Stimulated activated naive CD8-positive, alpha-beta T cell treated with anti-CD3 and anti-CD28 coated beads, Interleukin-15, Interleukin-2, amounts not matched to agents 100 ng/mL and 50 ng/mL, for 24 hours (primary cell): ENCODE measurements at regions not wholly inside any gene's neighbourhood (a gene's known extent, or its start where the extent isn't known, plus 50 kb on each side); places are given as distances from the start of the nearest gene placed in this dataset.

Source experiments
- H3K27ac Mint-ChIP-seq: one replicate; pipeline ENCODE4 v1.8.0; 2021; ENCODE audit warnings: mild to moderate bottlenecking, mixed read lengths
- H3K27me3 Mint-ChIP-seq: one replicate; pipeline ENCODE4 v1.8.0; 2021; ENCODE audit warnings: mixed read lengths
- H3K36me3 Mint-ChIP-seq: one replicate; pipeline ENCODE4 v1.8.0; 2021; ENCODE audit warnings: low read depth, mixed read lengths
- H3K4me1 Mint-ChIP-seq: one replicate; pipeline ENCODE4 v1.8.0; 2021; ENCODE audit warnings: low read depth, mixed read lengths
- H3K4me3 Mint-ChIP-seq: one replicate; pipeline ENCODE4 v1.8.0; 2021; ENCODE audit warnings: mild to moderate bottlenecking, mixed read lengths
- H3K9me3 Mint-ChIP-seq: one replicate; pipeline ENCODE4 v1.8.0; 2021; ENCODE audit warnings: mixed read lengths

- peaks cover 4% of the 10 kb centered on the region for H3K9me3 Mint-ChIP-seq
- no peaks in the 10 kb centered on the region for H3K4me1 Mint-ChIP-seq
Measured at GRCh38 chr18:78519394-78520062, 460.1 kb upstream of the SALL3 start.

GRCh38 chr18:78521136-78521535 is 458.5 kb upstream of the SALL3 start:
- no peak overlapping the region for H3K4me3 Mint-ChIP-seq
- no peaks in the 10 kb centered on the region for H3K36me3 Mint-ChIP-seq
- peaks cover 4% of the 10 kb centered on the region for H3K9me3 Mint-ChIP-seq
- H3K27ac Mint-ChIP-seq: no peak overlapping the region
- no peaks in the 10 kb centered on the region for H3K4me1 Mint-ChIP-seq
- H3K27me3 Mint-ChIP-seq: no peaks in the 10 kb centered on the region

More at GRCh38 chr18:78519394-78520062, 460.1 kb upstream of the SALL3 start:
- H3K36me3 Mint-ChIP-seq: no peaks in the 10 kb centered on the region
- H3K27ac Mint-ChIP-seq: no peak overlapping the region
- H3K4me3 Mint-ChIP-seq: no peak overlapping the region
- no peaks in the 10 kb centered on the region for H3K27me3 Mint-ChIP-seq

- Mint-ChIP-seq H3K4me3 (no peak overlapping the region), H3K4me1 (no peaks in the 10 kb centered on the region), H3K27ac (no peak overlapping the region)
Measured at GRCh38 chr18:78521744-78522143, 457.9 kb upstream of the SALL3 start.

GRCh38 chr18:78522507-78522906 is 457.1 kb upstream of the SALL3 start:
- no peak overlapping the region for H3K4me3 Mint-ChIP-seq
- no peaks in the 10 kb centered on the region for H3K27me3 Mint-ChIP-seq
- no peak overlapping the region for H3K27ac Mint-ChIP-seq
- peaks cover 4% of the 10 kb centered on the region for H3K9me3 Mint-ChIP-seq
- H3K36me3 Mint-ChIP-seq: no peaks in the 10 kb centered on the region
- no peaks in the 10 kb centered on the region for H3K4me1 Mint-ChIP-seq

More at GRCh38 chr18:78521744-78522143, 457.9 kb upstream of the SALL3 start:
- Mint-ChIP-seq H3K9me3 (peaks cover 4% of the 10 kb centered on the region), H3K27me3 (no peaks in the 10 kb centered on the region), H3K36me3 (no peaks in the 10 kb centered on the region)

- no peaks in the 10 kb centered on the region for H3K27me3 Mint-ChIP-seq
- no peaks in the 10 kb centered on the region for H3K4me1 Mint-ChIP-seq
- peaks cover 4% of the 10 kb centered on the region for H3K9me3 Mint-ChIP-seq
- H3K27ac Mint-ChIP-seq: no peak overlapping the region
- no peaks in the 10 kb centered on the region for H3K36me3 Mint-ChIP-seq
- H3K4me3 Mint-ChIP-seq: no peak overlapping the region
Measured at GRCh38 chr18:78523850-78524249, 455.8 kb upstream of the SALL3 start.

DNA sequence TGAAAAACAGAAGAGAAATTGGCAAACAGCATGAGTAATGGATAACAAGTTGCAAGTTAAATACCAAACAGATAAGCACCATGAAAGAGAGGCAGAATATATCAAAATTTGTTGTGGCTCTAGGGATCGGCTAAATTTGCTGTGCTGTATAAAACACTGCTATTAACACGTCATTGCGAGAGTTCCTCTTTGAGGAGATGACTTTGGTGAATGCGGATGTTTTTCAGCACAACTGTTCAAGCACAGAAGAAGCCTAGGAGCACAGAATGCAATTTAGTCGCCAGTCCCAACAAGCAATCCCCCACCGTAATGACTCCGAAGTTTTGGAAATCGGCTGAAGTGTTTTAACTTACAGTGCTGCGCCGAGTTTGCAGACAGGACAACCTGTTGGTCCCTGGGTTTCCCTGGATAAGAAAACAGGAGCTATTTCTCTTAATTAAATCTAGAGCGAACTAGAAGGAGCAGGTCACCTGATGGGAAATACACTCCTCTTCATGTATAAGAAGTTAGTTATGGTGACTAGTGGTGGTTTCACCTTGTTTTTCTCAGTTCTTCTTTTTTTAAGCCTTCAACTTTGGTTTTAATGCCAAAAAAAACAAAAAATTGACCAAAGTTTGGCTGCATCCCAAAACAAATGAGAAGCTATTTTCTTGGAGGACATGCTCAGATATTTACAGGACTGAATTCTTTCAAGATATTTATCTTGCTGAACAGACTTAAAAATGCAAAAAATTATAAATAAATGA is 454.1 kb upstream of the SALL3 start:
- Mint-ChIP-seq H3K9me3 (no peaks in the 10 kb centered on the region), H3K27ac (no peak overlapping the region), H3K4me3 (no peak overlapping the region), H3K4me1 (no peaks in the 10 kb centered on the region), H3K36me3 (no peaks in the 10 kb centered on the region), H3K27me3 (no peaks in the 10 kb centered on the region)

- Mint-ChIP-seq H3K36me3 (no peaks in the 10 kb centered on the region), H3K4me1 (no peaks in the 10 kb centered on the region), H3K27me3 (no peaks in the 10 kb centered on the region), H3K4me3 (no peak overlapping the region), H3K9me3 (no peaks in the 10 kb centered on the region), H3K27ac (no peak overlapping the region)
Measured at GRCh38 chr18:78526275-78526674, 453.3 kb upstream of the SALL3 start.

DNA sequence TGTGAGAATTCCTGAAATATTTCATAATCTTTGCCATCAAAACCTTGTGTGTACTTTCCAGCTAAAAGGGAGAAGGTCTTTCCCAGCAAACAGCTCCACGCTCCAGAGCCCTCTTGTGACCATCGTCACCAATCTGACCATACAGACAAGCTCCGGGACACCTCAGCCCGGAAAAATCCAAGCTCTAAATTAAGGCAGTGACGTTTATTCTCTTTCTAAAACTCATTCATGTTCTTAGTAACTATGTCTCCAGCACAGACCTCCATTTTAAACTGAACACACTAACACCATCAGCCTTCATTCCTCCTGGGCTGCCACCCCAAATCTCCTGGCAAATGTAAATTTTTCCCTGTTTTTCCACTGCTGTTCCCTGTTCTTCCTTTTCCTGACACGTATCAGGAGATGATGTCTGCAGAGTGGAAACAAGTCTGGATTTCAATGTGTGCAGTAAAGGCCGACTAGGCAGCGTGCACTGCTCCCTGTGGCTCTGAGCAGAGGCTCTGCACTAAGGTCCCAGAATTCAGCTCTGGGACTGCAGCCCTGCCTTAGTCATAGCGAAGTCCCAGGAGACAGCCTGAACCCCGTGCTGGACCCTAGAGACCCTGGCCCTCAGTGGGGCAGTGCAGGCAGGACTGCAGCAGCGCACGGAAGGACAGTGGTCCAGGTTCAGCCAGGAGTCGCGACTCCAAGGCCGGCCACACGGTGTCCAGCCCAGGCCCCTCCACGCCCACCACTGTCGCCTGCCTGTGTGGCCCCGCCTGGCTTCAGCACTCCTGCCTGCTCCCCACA is 452.5 kb upstream of the SALL3 start:
- no peaks in the 10 kb centered on the region for H3K4me1 Mint-ChIP-seq
- no peaks in the 10 kb centered on the region for H3K9me3 Mint-ChIP-seq
- no peak overlapping the region for H3K4me3 Mint-ChIP-seq
- H3K27ac Mint-ChIP-seq: no peak overlapping the region
- no peaks in the 10 kb centered on the region for H3K27me3 Mint-ChIP-seq
- H3K36me3 Mint-ChIP-seq: no peaks in the 10 kb centered on the region

DNA sequence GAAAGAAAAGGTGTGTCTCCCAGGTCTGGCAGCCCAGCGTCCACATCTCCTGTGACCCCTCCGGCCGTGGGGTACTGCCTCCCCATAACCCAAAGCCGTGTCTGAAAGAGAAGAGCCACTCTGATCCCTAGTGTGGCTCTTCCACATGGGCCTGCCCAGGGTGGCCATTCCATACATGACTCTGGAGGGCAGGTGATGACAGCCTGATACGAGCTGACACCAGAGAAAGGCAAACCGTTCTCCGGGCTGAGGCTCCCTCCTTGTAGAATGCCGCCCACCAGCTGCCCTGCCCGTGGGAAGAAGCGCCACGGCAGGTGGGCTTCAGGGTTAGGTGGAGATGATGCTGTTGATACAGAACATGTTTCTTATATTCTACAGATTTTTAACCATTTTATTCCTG is 451.6 kb upstream of the SALL3 start:
- no peaks in the 10 kb centered on the region for H3K27me3 Mint-ChIP-seq
- no peak overlapping the region for H3K4me3 Mint-ChIP-seq
- no peak overlapping the region for H3K27ac Mint-ChIP-seq
- no peaks in the 10 kb centered on the region for H3K4me1 Mint-ChIP-seq
- H3K9me3 Mint-ChIP-seq: no peaks in the 10 kb centered on the region
- H3K36me3 Mint-ChIP-seq: no peaks in the 10 kb centered on the region

DNA sequence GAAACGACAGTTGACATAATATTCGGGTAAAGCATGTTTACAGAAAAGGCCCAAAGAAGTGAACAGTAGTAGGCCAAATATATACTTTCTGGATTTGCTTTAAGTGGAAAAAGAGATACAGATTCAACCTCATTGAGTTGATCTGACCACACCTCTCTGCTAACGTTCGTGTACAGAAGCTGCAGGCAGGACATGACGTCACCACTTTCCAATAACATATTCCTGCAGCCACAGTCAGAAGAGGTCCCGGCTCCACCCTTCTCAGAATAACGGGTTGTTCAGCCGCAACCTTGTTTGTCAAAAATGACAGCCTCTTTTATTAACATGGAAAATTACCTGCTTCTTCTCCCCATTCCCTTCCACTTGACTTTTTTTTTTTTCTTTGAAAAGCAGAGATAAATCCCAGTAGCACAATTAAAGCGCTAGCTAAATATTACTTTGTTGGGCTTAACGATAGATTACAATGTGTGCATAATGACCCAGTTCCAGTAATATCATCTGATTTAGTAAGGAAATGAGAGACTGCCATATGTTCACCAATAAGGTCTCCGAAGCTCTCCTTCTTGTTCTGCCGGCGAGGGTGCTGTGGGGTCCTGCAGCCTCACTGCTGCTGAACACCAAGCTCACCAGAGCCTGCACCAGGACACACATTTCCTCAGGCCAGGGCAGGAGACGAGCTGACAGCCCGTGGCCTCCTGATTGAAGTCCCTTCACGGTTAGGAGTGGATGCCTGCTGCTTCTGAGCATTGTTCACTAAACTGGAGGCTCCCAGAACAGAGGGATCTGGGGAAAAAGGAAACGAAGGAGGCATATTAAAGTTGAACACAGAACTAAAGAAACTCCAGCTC is 451.0 kb upstream of the SALL3 start:
- Mint-ChIP-seq H3K27me3 (no peaks in the 10 kb centered on the region), H3K27ac (no peak overlapping the region), H3K9me3 (no peaks in the 10 kb centered on the region), H3K4me1 (no peaks in the 10 kb centered on the region), H3K4me3 (no peak overlapping the region), H3K36me3 (no peaks in the 10 kb centered on the region)

- H3K9me3 Mint-ChIP-seq: no peaks in the 10 kb centered on the region
- no peaks in the 10 kb centered on the region for H3K27me3 Mint-ChIP-seq
- no peaks in the 10 kb centered on the region for H3K4me1 Mint-ChIP-seq
- H3K4me3 Mint-ChIP-seq: no peak overlapping the region
- H3K27ac Mint-ChIP-seq: no peak overlapping the region
- no peaks in the 10 kb centered on the region for H3K36me3 Mint-ChIP-seq
Measured at GRCh38 chr18:78531637-78532036, 448.0 kb upstream of the SALL3 start.

DNA sequence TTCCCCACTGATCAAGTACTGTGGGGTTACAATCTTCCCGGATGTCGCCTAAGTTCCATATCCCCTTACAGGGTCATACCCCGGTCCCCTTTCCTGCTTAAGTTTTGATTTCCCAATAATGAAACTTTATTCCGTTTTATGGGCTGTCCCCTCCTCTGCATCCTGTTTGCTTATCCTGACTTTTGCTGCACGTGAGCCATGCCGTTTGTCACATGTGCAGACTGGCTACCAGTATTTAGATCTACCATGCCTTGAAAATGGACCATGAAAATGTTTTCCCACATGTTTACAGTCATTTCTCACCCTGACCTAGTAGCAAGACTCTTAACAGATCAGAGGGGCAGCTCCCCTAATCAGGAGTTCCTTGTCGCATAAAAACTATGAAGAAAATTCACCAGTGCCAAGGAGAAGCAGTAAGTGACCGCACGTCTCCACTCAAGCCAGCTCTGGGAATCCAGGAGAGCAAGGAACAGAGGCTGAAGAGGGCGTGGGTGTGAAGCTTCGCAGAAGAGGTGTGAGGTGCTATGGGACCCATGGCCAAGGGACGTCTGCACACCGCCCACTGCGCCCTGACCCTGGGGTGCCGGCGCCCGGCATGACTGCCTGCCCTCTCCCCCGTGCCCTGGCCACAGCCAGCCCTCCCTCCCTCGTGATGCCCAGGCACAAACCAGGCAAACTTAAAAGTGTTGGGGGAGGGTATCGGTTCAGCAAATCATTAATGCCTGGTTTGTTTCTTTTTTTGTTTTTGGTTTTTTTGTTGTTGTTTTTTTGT is 440.8 kb upstream of the SALL3 start:
- Mint-ChIP-seq H3K36me3 (no peaks in the 10 kb centered on the region), H3K4me3 (no peak overlapping the region), H3K4me1 (no peaks in the 10 kb centered on the region)

DNA sequence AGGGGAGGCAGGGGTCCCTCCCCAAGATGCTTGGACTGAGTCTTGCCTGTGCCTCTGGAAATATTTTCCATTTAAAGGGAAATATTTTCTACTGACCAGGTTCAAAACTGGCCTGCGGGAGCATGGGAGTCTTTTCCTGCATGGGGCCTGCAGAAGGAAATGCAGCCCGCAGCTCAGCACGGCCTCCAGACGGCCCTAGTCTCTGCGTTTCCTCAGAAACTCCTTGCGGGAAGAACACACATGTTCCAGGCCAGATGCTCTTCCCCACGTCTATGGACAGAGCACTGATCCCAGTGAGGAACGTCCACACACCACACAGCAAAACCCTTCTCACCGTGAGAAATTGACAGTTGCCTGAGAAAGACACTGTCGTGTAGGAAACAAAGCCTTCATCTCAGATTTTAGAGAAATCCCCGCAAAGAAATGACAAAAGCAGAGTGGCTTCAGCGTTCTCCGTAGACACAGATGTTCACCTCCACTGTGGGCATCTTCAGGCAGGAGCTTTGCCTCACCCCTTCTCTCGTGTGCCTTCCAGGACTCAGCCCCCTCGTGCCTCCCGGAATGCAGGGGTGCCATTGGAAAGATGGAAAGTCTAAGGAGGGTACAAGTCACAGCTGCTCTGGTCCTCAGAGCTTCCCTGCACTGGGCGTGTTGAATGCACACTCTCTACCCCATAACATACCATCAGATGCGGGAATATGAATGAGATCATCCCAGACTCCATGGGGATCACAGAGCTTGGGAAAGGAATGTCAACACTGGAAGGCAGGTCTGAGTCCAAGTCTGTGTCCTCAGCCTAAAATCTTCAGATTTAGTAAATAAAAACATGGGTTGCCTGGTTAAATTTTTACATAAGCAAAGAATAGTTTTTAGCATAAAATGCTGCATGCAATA is 438.7 kb upstream of the SALL3 start:
- H3K9me3 Mint-ChIP-seq: peaks cover 2% of the 10 kb centered on the region
- H3K36me3 Mint-ChIP-seq: no peaks in the 10 kb centered on the region
- H3K27ac Mint-ChIP-seq: no peak overlapping the region
- no peak overlapping the region for H3K4me3 Mint-ChIP-seq
- H3K27me3 Mint-ChIP-seq: no peaks in the 10 kb centered on the region
- no peaks in the 10 kb centered on the region for H3K4me1 Mint-ChIP-seq

More for the DNA sequence above, 440.8 kb upstream of the SALL3 start:
- Mint-ChIP-seq H3K27me3 (no peaks in the 10 kb centered on the region), H3K27ac (no peak overlapping the region), H3K9me3 (no peaks in the 10 kb centered on the region)
